Ascending aorta (tissue), 2 donors: ENCODE measurements at regions not wholly inside any gene's neighbourhood (a gene's known extent, or its start where the extent isn't known, plus 50 kb on each side); places are given as distances from the start of the nearest gene placed in this dataset.

Source experiments
- DNase-seq, 2 donors: peaks; one replicate each; pipeline ENCODE4 v3.0.0-alpha.2; 2019; ENCODE audit warnings: low spot score in 2 of 2
- H3K27ac ChIP-seq, 2 donors: fragments of 200-600 bp; sonication (generic); one replicate each; pipeline ENCODE4 v1.5.1; 2016 to 2017; ENCODE audit warnings: mild to moderate bottlenecking in 1 of 2
- H3K27me3 ChIP-seq: fragments of 200-600 bp; sonication (generic); one replicate; pipeline ENCODE4 v1.5.1; 2017
- H3K36me3 ChIP-seq, 2 donors: fragments of 200-600 bp; sonication (generic); one replicate each; pipeline ENCODE4 v1.5.1; 2016
- H3K4me1 ChIP-seq, 2 donors: fragments of 200-600 bp; sonication (generic); one replicate each; pipeline ENCODE4 v1.5.1; 2016 to 2017; ENCODE audit warnings: mild to moderate bottlenecking in 1 of 2
- H3K4me3 ChIP-seq, 2 donors: fragments of 200-600 bp; sonication (generic); one replicate each; pipeline ENCODE4 v1.5.1; 2016 to 2017; ENCODE audit warnings: mild to moderate bottlenecking in 1 of 2
- H3K9me3 ChIP-seq, 2 donors: fragments of 200-600 bp; sonication (generic); one replicate each; pipeline ENCODE4 v1.5.1; 2016
- intact Hi-C: fragments of 100-400 bp; cut with DNase I; formaldehyde crosslinking; loops from one replicate; pipeline ENCODE4 v1.15.1; 2023
- TF ChIP-seq, protein P1 (sequence below), 3 experiments: fragments of 200-600 bp in 2 of 3; fragments of 450-650 bp in 1 of 3; sonication (generic) in 2 of 3; IDR thresholded peaks; one replicate each; pipeline ENCODE4 v1.5.1; 2016 to 2019; ENCODE audit warnings: antibody characterized with exemption in 3 of 3, mild to moderate bottlenecking in 1 of 3, moderate library complexity in 1 of 3

DNA sequence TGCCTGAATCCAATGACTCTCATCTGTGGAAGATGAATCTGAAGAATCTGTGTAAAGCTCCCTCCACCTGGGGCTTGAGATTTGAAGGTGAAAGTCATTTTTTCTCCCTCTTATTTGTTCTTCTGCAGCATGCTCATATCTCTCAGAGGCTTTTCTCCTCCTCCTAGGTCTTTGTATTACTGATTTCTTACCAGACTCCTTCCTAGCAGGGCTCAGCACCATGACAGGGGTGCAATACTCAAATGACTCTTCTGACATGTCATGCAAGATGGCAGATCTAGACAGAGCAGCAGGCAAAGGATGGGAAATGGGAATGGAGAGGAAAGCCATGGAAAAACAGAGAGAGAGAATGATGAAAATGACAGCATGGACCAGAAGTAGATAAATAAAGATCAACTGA is 118.3 kb downstream of the TMA16 start:
- Histone ChIP-seq H3K9me3 (no peaks in the 10 kb centered on the region), H3K4me1 (no peaks in the 10 kb centered on the region), H3K36me3 (no peaks in the 10 kb centered on the region), H3K27me3 (no peaks in the 10 kb centered on the region), H3K4me3 (peak overlapping the region in 1 of 2 donors; percentile 35), H3K27ac (peak overlapping the region in 1 of 2 donors; percentile 18)
- TF ChIP-seq, protein P1, sequence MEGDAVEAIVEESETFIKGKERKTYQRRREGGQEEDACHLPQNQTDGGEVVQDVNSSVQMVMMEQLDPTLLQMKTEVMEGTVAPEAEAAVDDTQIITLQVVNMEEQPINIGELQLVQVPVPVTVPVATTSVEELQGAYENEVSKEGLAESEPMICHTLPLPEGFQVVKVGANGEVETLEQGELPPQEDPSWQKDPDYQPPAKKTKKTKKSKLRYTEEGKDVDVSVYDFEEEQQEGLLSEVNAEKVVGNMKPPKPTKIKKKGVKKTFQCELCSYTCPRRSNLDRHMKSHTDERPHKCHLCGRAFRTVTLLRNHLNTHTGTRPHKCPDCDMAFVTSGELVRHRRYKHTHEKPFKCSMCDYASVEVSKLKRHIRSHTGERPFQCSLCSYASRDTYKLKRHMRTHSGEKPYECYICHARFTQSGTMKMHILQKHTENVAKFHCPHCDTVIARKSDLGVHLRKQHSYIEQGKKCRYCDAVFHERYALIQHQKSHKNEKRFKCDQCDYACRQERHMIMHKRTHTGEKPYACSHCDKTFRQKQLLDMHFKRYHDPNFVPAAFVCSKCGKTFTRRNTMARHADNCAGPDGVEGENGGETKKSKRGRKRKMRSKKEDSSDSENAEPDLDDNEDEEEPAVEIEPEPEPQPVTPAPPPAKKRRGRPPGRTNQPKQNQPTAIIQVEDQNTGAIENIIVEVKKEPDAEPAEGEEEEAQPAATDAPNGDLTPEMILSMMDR (IDR thresholded peaks at IDR 0.05) = no peak
- intact Hi-C loops = no loop called here
- DNase-seq = no peak

GRCh38 chr4:163613383-163613782 is 118.9 kb downstream of the TMA16 start:
- TF ChIP-seq, protein P1 (IDR thresholded peaks at IDR 0.05) = no peak
- Histone ChIP-seq H3K9me3 (no peaks in the 10 kb centered on the region), H3K27ac (no peak overlapping the region), H3K27me3 (no peaks in the 10 kb centered on the region), H3K36me3 (no peaks in the 10 kb centered on the region), H3K4me3 (peak overlapping the region in 1 of 2 donors; percentile 35), H3K4me1 (no peaks in the 10 kb centered on the region)
- no peak for DNase-seq
- intact Hi-C loops = no loop called here

DNA sequence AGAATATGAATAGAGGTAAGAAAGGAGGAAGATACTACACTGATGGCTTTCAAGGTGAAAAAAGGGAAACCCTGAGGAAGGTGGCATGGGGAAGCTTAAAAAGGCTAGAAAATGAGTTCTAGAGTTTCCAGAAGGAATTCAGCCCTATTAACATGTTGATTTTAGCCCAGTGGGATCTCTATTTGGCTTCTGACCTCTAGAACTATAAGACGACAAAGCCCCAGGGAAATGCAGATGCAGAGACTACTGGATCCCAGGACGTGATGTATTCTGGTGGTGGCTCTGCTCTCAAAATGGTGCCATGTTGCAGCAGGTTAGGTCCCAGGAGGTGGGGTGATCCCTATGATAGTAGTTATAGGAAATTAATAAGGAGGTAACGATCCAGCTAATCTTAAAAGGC is 120.4 kb downstream of the TMA16 start:
- Histone ChIP-seq H3K4me1 (no peaks in the 10 kb centered on the region), H3K4me3 (no peak overlapping the region), H3K9me3 (no peaks in the 10 kb centered on the region), H3K27me3 (no peaks in the 10 kb centered on the region), H3K36me3 (no peaks in the 10 kb centered on the region), H3K27ac (no peak overlapping the region)
- no peak for DNase-seq
- TF ChIP-seq, protein P1 (IDR thresholded peaks at IDR 0.05) = no peak
- intact Hi-C loops = no loop called here

- H3K9me3 ChIP-seq = no peaks in the 10 kb centered on the region
- TF ChIP-seq, protein P1 (IDR thresholded peaks at IDR 0.05) = no peak
- intact Hi-C loops = no loop called here
These were observed 124.4 kb downstream of the TMA16 start for GRCh38 chr4:163618845-163619244.

GRCh38 chr4:163620738-163621137 is 126.2 kb downstream of the TMA16 start:
- Histone ChIP-seq H3K27me3 (no peaks in the 10 kb centered on the region), H3K27ac (no peak overlapping the region), H3K4me3 (no peak overlapping the region), H3K9me3 (no peaks in the 10 kb centered on the region), H3K4me1 (no peaks in the 10 kb centered on the region), H3K36me3 (no peaks in the 10 kb centered on the region)
- intact Hi-C loops = no loop called here
- no peak for DNase-seq
- TF ChIP-seq, protein P1 (IDR thresholded peaks at IDR 0.05) = no peak

More at GRCh38 chr4:163618845-163619244, 124.4 kb downstream of the TMA16 start:
- Histone ChIP-seq H3K36me3 (no peaks in the 10 kb centered on the region), H3K27ac (no peak overlapping the region), H3K27me3 (no peaks in the 10 kb centered on the region), H3K4me3 (no peak overlapping the region), H3K4me1 (no peaks in the 10 kb centered on the region)
- DNase-seq = no peak

DNA sequence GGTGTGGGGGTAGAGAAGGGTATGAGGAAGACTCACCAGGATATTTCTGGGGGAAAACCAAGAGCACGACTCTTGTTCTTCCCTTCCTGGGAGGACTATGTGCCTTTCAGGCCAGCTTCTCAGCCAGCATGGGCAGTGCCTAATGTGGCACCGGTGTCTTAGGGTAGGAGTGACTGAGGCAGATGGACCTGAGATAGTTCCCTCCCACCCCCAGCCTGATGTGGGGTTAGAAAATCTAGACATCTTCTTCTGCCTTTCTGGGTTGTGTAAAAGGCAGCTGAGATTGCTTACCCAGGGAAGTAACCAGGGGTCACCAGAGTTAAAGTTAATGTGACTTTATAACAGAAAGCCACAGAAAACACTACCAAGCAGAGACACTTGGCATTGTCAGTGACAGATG is 127.3 kb downstream of the TMA16 start:
- Histone ChIP-seq H3K27me3 (no peaks in the 10 kb centered on the region), H3K9me3 (no peaks in the 10 kb centered on the region), H3K4me1 (no peaks in the 10 kb centered on the region), H3K36me3 (no peaks in the 10 kb centered on the region), H3K27ac (no peak overlapping the region), H3K4me3 (no peak overlapping the region)
- TF ChIP-seq, protein P1 (IDR thresholded peaks at IDR 0.05) = no peak
- intact Hi-C loops = no loop called here
- no peak for DNase-seq
